GM21528 (cell line): ENCODE measurements at regions not wholly inside any gene's neighbourhood (a gene's known extent, or its start where the extent isn't known, plus 50 kb on each side); places are given as distances from the start of the nearest gene placed in this dataset.

ENCODE experiments used
- ATAC-seq: cut with Tn5 transposase; IDR thresholded peaks from one replicate; pipeline ENCODE4 v1.9.1; 2021; ENCODE audit warnings: mild to moderate bottlenecking, moderate library complexity; ENCODE audit not compliant: unreplicated experiment, low FRiP score

- no peak for ATAC-seq
Observed at GRCh38 chr6:19749722-19750121, 87.4 kb upstream of the ID4 start.

- no peak for ATAC-seq
Observed at GRCh38 chr6:19752746-19753145, 84.4 kb upstream of the ID4 start.

DNA sequence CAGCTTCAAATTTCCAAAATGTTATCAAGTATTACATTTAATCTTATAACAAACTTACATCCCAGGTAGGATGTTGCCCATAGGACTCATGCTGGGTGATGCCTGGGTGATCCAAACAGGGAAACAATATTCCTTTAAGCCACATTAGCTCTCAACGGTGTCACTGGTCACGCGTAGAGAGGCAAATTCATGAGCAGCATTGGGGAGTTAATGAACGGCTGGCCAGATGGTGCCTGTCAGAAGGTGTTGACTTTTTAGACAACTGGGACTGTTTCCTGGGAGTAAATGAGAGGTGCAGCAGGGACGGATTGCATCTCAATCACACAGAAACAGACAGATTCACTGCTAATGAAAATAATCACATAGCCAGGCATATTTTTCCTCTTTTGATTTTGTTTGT, 83.3 kb upstream of the ID4 start:
- no peak for ATAC-seq

GRCh38 chr6:19754686-19755085, 82.5 kb upstream of the ID4 start:
- ATAC-seq, result no peak

- no peak for ATAC-seq
Observed at GRCh38 chr6:19755181-19755580, 82.0 kb upstream of the ID4 start.

GRCh38 chr6:19757036-19757435, 80.1 kb upstream of the ID4 start:
- ATAC-seq, result no peak

- ATAC-seq, result no peak
Observed at GRCh38 chr6:19759117-19759880, 77.9 kb upstream of the ID4 start.

GRCh38 chr6:19761121-19761520, 76.0 kb upstream of the ID4 start:
- no peak for ATAC-seq

- no peak for ATAC-seq
Observed at GRCh38 chr6:19771753-19772336, 65.3 kb upstream of the ID4 start.

DNA sequence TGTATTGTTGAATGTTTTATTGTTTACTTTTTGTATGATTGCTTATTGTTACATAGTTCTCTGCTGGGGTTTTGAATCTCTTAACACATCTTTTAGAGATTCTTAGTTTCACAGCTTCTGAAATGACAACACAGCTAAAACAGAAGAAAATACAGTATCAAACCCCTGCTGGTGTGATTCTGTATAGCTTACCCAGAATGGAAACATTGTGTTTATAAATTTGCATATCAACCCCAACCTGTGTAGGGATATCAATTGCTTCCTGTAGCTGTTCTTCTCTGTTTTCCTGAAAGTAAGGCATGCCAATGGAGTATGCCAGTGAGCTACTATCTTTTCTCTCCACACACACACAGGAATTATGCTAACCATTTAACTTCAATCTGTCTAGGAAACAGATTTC, 64.3 kb upstream of the ID4 start:
- ATAC-seq, result no peak

DNA sequence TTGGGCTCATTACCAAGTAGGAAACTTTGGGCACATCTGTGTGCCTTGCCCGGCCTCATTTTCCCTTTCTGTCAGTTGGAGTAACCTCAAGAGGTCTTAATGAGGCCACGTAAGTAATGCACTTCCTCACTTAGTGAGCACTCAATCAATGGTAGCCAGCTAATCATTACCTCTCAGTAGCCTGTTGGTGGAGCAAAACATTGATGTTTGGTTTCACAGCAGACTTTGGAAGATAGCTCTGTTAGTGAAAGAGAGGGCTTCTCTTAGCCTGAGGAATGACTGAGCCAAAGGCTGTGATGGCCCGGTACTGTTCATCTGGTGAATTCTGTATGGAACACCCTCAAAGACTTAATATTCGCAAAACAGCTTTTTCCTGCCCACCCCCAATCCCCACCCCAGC, 55.9 kb upstream of the ID4 start:
- no peak for ATAC-seq

DNA sequence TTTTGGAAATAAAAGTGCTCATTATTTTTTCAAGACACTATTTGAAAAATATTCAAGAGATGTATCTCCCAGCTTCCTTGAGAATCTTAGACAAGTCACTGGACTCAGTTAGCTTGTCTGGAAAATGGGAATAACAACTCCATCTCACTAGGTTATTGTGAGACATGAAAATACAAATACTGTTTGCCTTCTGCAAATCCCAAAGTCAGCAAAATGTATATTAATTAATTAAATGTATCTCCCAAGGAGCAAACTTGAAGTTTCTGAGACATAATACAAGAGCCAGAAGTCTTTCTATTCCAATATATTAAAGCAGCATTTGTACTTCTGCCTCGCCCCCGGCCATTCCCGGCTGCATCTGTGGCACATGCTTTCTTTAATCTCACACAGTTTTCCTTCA, 54.6 kb upstream of the ID4 start:
- ATAC-seq, result no peak
